Iris pigment epithelial cell (primary cell): ENCODE measurements at regions not wholly inside any gene's neighbourhood (a gene's known extent, or its start where the extent isn't known, plus 50 kb on each side); places are given as distances from the start of the nearest gene placed in this dataset.
A peak's percentile ranks its signal among the peaks of the same experiment; 100 is the strongest.

Experiments
- DNase-seq: peaks from one replicate; pipeline ENCODE4 v3.0.0-alpha.2; 2011; ENCODE audit warnings: low read depth

- no peak for DNase-seq
Measured at GRCh38 chr10:113364227-113364626, 188.6 kb upstream of the HABP2 start.

- no peak for DNase-seq
Measured at GRCh38 chr10:113368666-113369364, 184.0 kb upstream of the HABP2 start.

- DNase-seq: no peak
Measured at GRCh38 chr10:113369365-113369694, 183.5 kb upstream of the HABP2 start.

GRCh38 chr10:113376428-113376827 is 176.4 kb upstream of the HABP2 start:
- no peak for DNase-seq

- DNase-seq: no peak
Measured at GRCh38 chr10:113379091-113379490, 173.8 kb upstream of the HABP2 start.

GRCh38 chr10:113381416-113381815 is 171.4 kb upstream of the HABP2 start:
- no peak for DNase-seq

- DNase-seq: peak; percentile 90
Measured at GRCh38 chr10:113381981-113382509, 170.8 kb upstream of the HABP2 start.

GRCh38 chr10:113382691-113383090 is 170.2 kb upstream of the HABP2 start:
- no peak for DNase-seq

GRCh38 chr10:113384181-113384580 is 168.7 kb upstream of the HABP2 start:
- no peak for DNase-seq

- peak; percentile 88 for DNase-seq
Measured at GRCh38 chr10:113385021-113385999, 167.5 kb upstream of the HABP2 start.

GRCh38 chr10:113386005-113386404 is 166.8 kb upstream of the HABP2 start:
- DNase-seq: peak; percentile 32

GRCh38 chr10:113389969-113390368 is 162.9 kb upstream of the HABP2 start:
- no peak for DNase-seq

- DNase-seq: no peak
Measured at GRCh38 chr10:113390896-113391295, 162.0 kb upstream of the HABP2 start.

GRCh38 chr10:113397047-113397446 is 155.8 kb upstream of the HABP2 start:
- DNase-seq: peak; percentile 16

GRCh38 chr10:113399065-113399464 is 153.8 kb upstream of the HABP2 start:
- no peak for DNase-seq

- no peak for DNase-seq
Measured at GRCh38 chr10:113402602-113403001, 150.3 kb upstream of the HABP2 start.

GRCh38 chr10:113407218-113407617 is 145.6 kb upstream of the HABP2 start:
- no peak for DNase-seq

GRCh38 chr10:113409175-113409574 is 143.7 kb upstream of the HABP2 start:
- no peak for DNase-seq

- DNase-seq: no peak
Measured at GRCh38 chr10:113410618-113411017, 142.2 kb upstream of the HABP2 start.

- no peak for DNase-seq
Measured at GRCh38 chr10:113411456-113411855, 141.4 kb upstream of the HABP2 start.

GRCh38 chr10:113412161-113412560 is 140.7 kb upstream of the HABP2 start:
- peak; percentile 41 for DNase-seq

- no peak for DNase-seq
Measured at GRCh38 chr10:113414543-113414942, 138.3 kb upstream of the HABP2 start.

GRCh38 chr10:113415246-113415645 is 137.6 kb upstream of the HABP2 start:
- no peak for DNase-seq
